GM19240 (cell line): ENCODE measurements at regions not wholly inside any gene's neighbourhood (a gene's known extent, or its start where the extent isn't known, plus 50 kb on each side); places are given as distances from the start of the nearest gene placed in this dataset.
"Not testable (repeated sequence)": the region's sequence is repeated elsewhere in the genome, so short reads cannot be mapped to it uniquely, and the experiment has no call there.

Source experiments
- DNase-seq: peaks from one replicate; pipeline ENCODE4 v3.0.0; 2011; ENCODE audit warnings: low spot score; ENCODE audit not compliant: insufficient read length

- no peak for DNase-seq
Measured at GRCh38 chr4:187478292-187479140, 517.1 kb upstream of the ZFP42 start.

DNA sequence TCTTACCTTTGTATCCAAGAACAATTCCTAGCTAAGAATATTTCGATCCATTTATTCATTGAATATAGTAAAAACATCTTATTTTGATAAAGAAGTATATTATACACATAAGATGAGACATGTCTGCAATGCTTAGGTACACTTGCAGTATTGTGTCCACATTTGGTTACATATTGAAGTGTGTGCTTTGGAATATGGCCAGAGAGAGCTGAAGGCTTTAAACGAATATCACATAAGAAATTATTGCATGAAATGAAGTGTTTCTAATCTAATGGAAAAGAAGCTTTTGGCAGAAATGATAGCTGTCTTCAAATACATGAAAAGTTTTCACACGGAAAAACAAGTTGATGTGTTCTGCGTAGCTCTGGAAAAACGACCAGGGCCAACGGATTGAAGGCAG is 516.1 kb upstream of the ZFP42 start:
- DNase-seq = no peak

DNA sequence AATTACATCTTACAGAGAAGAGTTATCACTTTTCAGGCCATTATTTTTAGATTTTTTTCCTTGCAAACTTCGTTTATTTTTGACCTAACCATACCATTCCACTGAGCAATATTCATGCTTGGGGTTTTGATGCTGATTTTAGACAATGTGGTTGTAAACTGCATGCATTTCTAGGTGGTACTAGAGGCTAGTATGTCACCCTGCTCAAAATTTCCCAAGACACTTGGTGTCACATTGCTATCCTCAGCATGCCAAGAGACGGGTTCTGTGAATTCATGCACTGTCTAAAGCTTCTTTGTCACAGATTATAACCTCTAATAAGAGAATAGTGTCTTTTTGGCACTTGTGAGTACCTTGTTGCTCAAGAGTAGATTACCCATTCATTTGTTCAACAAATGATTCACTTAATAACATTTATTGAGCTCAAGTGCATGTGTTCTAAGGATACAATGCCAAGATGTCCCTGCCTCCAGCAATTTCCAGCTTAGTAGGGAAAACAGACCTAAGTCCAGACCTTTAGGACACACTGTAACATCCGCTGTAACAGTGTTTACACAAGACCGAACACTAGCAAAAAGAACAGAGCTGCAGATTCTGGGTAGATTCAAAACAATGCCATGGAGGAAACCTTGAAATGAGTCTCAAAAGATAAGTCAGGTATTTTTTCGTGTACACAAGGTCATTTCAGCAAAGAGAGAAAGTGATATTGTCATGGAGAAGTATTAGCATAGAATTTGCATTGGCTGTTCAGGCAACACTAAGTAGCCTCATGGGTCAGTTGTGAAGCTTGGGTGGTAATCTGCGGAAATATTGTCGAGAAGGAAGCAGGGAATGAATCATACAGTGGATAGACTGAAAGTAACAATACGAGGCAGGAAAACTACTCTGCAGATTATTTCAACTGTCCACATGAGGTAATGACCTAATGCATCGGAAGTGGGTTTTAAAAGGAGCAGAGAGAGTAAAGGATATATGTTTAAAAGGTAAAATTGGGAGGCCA is 515.1 kb upstream of the ZFP42 start:
- no peak for DNase-seq

GRCh38 chr4:187484186-187484585 is 511.4 kb upstream of the ZFP42 start:
- no peak for DNase-seq

DNA sequence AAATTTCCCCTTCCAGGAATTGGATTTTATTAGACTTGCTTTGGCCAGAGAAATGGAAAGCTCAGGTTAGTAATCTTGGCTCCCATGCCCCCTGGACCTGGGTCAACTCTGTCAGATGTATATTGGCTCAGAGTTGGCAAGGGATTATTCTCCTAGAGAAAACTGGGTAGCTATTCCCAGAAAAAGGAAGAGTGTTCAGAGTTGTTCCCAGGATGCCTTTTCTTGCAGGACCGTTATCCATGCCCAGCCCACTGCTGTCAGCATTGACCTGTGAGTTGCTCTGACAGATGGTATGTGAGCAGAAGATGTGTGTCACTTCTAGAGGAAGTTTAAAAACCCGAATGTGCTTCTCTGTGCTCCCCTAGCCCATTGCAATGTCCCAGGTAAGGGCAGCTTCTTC is 509.9 kb upstream of the ZFP42 start:
- no peak for DNase-seq

DNA sequence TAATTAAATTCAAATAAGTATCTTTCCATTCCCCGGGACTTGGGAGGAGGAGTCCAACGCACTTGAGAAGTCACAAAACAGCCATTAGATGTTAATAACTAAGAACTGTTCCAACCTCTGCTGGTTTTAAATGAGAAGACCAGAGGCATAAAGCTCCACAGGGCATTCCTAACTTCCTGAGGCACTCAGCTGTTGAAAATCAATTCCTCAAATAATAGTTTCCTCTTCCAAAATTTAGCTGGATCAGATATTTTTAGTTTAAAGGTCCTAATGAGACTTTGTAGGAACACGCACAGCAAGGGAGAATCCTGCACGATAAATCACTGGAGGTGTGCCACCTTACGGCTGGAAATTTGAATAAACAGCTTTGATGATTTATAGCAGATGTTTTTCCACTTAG is 504.3 kb upstream of the ZFP42 start:
- no peak for DNase-seq

- no peak for DNase-seq
Measured at GRCh38 chr4:187491959-187492358, 503.6 kb upstream of the ZFP42 start.

DNA sequence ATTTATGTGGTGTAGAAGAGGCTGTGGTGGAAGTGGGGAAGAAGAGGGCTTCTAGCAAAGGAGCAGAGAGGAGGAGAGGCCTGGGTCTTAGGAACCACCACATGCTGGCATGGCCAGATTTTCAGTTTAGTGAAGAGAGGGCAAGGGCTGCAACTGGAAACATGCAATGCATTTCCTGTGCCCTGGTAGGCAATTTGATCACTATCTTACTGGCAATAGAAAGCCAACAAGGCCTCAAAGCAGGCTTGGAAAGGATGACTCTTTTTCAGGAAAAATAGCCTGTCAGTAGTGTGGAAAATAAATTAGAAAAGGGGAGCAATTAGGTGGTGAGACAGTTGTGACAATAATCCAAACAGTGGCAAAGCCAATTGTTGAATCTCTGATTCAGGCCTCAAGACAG is 501.9 kb upstream of the ZFP42 start:
- no peak for DNase-seq

DNA sequence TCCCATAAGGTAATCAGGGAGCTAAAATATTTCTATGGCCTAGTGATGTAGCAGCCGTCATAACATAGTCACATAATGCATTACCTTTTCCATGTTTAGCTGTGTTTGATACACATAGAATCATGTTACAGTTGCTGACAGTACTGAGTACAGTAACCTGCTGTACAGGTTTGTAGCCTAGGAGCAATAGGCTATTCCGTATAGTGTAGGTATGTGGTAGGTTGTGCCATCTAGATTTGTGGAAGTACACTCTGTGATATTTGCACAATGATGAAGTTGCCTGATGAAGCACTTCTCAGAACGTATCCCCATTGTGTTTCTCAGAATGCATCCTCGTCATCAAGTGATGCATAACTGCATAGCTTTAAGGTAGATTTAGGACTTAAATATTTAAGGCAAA is 495.6 kb upstream of the ZFP42 start:
- DNase-seq = no peak

- DNase-seq = no peak
Measured at GRCh38 chr4:187500796-187501195, 494.8 kb upstream of the ZFP42 start.

DNA sequence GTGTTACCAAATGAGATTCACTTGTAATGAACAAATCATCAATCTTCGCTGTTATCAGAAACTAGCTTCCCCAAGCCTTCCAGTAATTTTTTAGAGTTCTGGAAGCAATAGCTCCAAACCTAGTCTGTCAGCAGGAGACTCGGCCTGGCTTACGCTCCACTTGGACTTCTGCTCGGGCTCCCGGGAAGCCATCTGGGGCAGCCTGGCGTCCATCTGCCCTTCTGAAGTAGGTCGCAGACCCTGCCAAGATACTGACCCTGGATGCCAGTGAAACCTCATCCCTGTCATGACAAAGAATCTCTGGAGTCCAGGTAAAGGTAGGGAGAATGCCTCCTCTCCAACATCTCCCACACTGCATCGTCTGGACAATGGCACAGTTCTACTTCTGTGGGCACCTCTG is 493.8 kb upstream of the ZFP42 start:
- DNase-seq = no peak

DNA sequence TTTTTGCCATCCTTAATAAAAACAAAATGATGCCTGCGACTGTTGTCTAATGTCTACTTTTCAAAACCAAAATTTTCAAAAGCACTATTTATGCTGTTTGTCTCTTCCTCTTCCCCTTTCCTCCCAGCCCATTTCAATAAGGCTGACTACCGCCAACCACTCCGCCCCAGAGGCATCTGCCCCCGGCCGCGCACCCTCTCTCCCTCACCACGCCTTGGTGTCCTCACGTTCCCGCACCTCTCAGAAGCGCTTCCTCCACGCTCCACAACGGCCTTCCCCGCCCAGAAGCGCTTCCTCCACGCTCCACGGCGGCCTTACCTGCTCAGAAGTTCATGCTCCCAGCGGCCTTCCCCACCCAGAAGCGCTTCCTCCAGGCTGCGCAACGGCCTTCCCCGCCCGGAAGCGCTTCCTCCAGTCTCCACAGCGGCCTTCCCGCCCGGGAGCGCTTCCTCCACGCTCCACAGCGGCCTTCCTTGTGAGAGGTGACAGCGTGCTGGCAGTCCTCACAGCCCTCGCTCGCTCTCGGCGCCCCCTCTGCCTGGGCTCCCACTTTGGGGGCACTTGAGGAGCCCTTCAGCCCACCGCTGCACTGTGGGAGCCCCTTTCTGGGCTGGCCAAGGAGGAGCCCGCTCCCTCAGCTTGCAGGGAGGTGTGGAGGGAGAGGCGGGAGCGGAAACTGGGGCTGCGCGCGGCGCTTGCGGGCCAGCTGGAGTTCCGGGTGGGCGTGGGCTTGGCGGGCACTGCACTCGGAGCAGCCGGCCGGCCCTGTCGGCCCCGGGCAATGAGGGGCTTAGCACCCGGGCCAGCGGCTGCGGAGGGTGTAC is 490.4 kb upstream of the ZFP42 start:
- no peak for DNase-seq

- not testable (repeated sequence) for DNase-seq
Measured at GRCh38 chr4:187505798-187506141, 489.8 kb upstream of the ZFP42 start.

DNA sequence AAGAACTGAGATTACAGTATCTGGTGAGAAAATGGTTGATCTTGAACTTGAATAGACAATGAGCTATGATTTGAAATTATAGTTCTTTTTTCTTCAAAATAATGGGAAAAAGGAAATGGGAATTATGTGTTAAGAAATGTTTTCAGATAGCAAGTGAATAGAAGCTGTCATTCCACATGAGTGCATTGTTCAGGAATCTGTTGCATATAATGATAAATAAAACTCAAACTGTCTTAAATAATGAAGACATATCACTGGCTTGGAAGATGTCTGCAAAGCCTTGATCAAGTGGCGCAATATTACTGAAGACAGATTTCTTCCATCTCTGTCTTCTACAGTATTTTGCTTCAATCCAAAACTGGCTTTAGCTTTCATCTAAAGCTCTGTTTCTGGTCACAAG is 479.3 kb upstream of the ZFP42 start:
- DNase-seq = no peak

- DNase-seq = no peak
Measured at GRCh38 chr4:187541666-187542065, 453.9 kb upstream of the ZFP42 start.

DNA sequence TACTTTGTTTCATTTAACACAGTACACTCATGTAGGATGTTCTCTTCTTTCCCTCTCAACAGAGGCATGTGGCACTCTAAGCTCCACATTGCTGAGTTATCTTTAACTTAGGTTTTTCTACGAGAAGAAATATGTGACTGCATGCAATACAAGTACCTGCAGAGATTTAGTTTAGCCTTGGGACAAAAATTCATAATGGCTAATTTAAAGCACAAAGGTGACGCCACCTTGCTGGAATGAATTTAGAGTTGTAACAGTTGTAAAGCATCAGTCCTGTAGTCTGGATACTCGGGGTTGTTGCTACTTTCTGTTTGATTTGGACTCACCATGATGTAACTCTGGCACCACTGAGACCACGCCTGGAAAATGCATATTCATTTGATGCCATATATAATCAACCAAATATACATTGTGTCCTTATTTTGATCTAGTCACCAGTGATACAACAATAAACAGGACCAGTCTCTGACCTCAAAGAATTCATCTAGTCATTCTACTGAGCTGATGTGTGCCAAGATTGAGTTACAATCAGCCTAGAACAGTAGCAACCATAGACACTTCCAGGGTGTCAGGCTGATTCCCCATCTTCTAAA is 451.0 kb upstream of the ZFP42 start:
- no peak for DNase-seq

DNA sequence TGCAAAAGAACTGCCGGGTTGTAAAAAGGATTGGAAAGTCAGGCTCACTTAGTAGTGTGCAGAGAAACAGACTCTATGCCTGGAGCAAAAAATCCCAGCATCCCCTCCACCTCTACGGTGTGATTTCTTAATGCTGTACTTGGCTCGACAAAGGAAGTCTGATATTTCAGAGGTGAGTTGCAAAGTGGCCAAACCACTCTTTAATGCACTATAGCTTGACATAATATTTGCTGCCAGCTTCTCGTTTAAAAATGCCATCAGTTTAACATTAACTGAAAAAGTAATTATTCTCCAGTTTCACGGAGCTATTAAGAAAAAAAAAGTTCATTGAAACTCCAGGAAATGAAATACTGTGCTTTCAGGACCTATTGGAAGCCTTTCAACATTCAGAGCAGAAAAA is 448.3 kb upstream of the ZFP42 start:
- no peak for DNase-seq

DNA sequence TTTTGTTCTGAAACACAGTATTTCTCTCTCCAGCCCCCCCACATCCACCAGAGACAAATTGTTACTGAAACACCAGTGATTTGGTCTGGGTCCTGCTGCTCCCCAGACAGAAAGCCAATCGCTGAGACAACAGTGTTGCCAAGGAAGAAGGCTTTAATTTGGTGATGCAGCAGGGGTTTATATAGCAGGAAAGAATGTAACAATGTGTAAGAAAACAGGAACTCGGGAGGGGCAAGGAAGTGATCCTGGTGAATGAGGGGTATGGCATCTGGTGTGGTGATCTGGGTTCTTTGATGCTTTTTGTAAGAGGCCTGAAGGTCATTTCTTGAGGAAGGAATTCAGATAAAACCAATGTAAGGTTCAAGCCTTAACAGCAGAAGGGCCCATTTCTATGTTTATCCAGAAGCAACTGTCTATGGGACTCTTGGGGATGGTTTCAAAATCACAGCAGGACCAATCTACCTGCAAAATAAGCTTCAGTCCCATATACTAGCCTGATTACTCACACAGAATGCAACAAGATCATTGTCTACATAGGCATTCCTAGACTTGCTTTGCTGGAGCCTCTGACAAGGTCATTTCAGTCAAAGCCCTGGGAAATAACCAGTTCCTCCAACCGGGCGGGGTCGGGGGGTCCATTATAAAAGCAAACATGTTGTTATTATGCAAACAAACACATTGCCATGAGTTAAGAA is 445.2 kb upstream of the ZFP42 start:
- DNase-seq = no peak

GRCh38 chr4:187552781-187553180 is 442.8 kb upstream of the ZFP42 start:
- DNase-seq = no peak

GRCh38 chr4:187555174-187555573 is 440.4 kb upstream of the ZFP42 start:
- DNase-seq = no peak

- no peak for DNase-seq
Measured at GRCh38 chr4:187558391-187558790, 437.2 kb upstream of the ZFP42 start.
